Testis (tissue), 2 donors: ENCODE measurements at regions not wholly inside any gene's neighbourhood (a gene's known extent, or its start where the extent isn't known, plus 50 kb on each side); places are given as distances from the start of the nearest gene placed in this dataset.
A peak's percentile ranks its signal among the peaks of the same experiment; 100 is the strongest.

Source experiments
- DNase-seq: peaks from one replicate; pipeline ENCODE4 v3.0.0-alpha.2; 2019
- H3K27ac ChIP-seq, 2 donors: fragments of 200-600 bp; sonication (generic); one replicate each; pipeline ENCODE4 v1.5.1; 2019
- H3K27me3 ChIP-seq: fragments of 200-600 bp; sonication (generic); one replicate; pipeline ENCODE4 v1.5.1; 2019
- H3K36me3 ChIP-seq: fragments of 200-600 bp; sonication (generic); one replicate; pipeline ENCODE4 v1.5.1; 2017; ENCODE audit warnings: low read depth; ENCODE audit errors: missing control alignments
- H3K4me1 ChIP-seq: fragments of 200-600 bp; sonication (generic); one replicate; pipeline ENCODE4 v1.5.1; 2019
- H3K4me3 ChIP-seq, 2 donors: fragments of 200-600 bp; sonication (generic); one replicate each; pipeline ENCODE4 v1.5.1; 2017 to 2019
- H3K9me3 ChIP-seq: fragments of 200-600 bp; sonication (generic); one replicate; pipeline ENCODE4 v1.5.1; 2017
- CTCF ChIP-seq, 3 experiments: fragments of 450-650 bp in 2 of 3; fragments of 200-600 bp in 1 of 3; sonication (generic) in 1 of 3; IDR thresholded peaks; one replicate each; pipeline ENCODE4 v1.5.1; 2016 to 2019; ENCODE audit warnings: antibody characterized with exemption in 3 of 3, mild to moderate bottlenecking in 2 of 3, moderate library complexity in 1 of 3
- POLR2A ChIP-seq: fragments of 450-650 bp; IDR thresholded peaks from one replicate; pipeline ENCODE4 v1.6.1; 2017; ENCODE audit warnings: antibody characterized with exemption, mild to moderate bottlenecking, moderate library complexity
- WGBS, 2 donors: methylation state at CpG; one replicate each; pipeline ENCODE4 v1.1.5; 2018; 5-methylcytosine and 5-hydroxymethylcytosine counted together
- intact Hi-C: fragments of 100-400 bp; cut with DNase I; formaldehyde crosslinking; loops from one replicate; pipeline ENCODE4 v1.15.1; 2023; ENCODE audit warnings: low total_unique reads

GRCh38 chr3:124131580-124131979, 139.7 kb upstream of the ROPN1 start:
- WGBS, 2 donors: 85 to 88% methylated on average over 2 of the region's 2 CpGs
- no peaks in the 10 kb centered on the region for H3K36me3 ChIP-seq
- no peaks in the 10 kb centered on the region for H3K27me3 ChIP-seq
- no peak overlapping the region for H3K4me3 ChIP-seq
- H3K27ac ChIP-seq: no peak overlapping the region
- intact Hi-C loops: no loop called here
- peaks cover 12% of the 10 kb centered on the region for H3K4me1 ChIP-seq
- TF ChIP-seq POLR2A (no peak), CTCF (IDR thresholded peaks at IDR 0.05) (no peak)
- DNase-seq: no peak
- H3K9me3 ChIP-seq: no peaks in the 10 kb centered on the region

GRCh38 chr3:124132813-124133212, 140.9 kb upstream of the ROPN1 start:
- Histone ChIP-seq H3K4me3 (no peak overlapping the region), H3K36me3 (no peaks in the 10 kb centered on the region), H3K27ac (peak overlapping the region; percentile 7 to 55), H3K9me3 (no peaks in the 10 kb centered on the region), H3K27me3 (no peaks in the 10 kb centered on the region), H3K4me1 (peaks cover 12% of the 10 kb centered on the region)
- WGBS, 2 donors: 16 to 50% methylated on average over 2 of the region's 2 CpGs
- intact Hi-C loops: no loop called here
- TF ChIP-seq CTCF (IDR thresholded peaks at IDR 0.05): no peak
- TF ChIP-seq POLR2A: no peak
- DNase-seq: no peak

- H3K27me3 ChIP-seq: no peaks in the 10 kb centered on the region
- intact Hi-C loops: no loop called here
- peaks cover 12% of the 10 kb centered on the region for H3K4me1 ChIP-seq
- H3K9me3 ChIP-seq: no peaks in the 10 kb centered on the region
- H3K4me3 ChIP-seq: no peak overlapping the region
- WGBS, 2 donors: 58 to 59% methylated on average over 6 of the region's 6 CpGs
- TF ChIP-seq CTCF (IDR thresholded peaks at IDR 0.05): no peak
- no peak for TF ChIP-seq POLR2A
- peak overlapping the region; percentile 7 to 55 for H3K27ac ChIP-seq
- no peak for DNase-seq
- H3K36me3 ChIP-seq: no peaks in the 10 kb centered on the region
These were observed 141.5 kb upstream of the ROPN1 start for GRCh38 chr3:124133366-124133940.

- no peaks in the 10 kb centered on the region for H3K27me3 ChIP-seq
- TF ChIP-seq POLR2A (no peak), CTCF (IDR thresholded peaks at IDR 0.05) (no peak)
- intact Hi-C loops: no loop called here
These were observed 145.3 kb upstream of the ROPN1 start for GRCh38 chr3:124137216-124137615.

GRCh38 chr3:124138148-124138547, 146.2 kb upstream of the ROPN1 start:
- H3K9me3 ChIP-seq: no peaks in the 10 kb centered on the region
- H3K27ac ChIP-seq: no peak overlapping the region
- TF ChIP-seq CTCF (IDR thresholded peaks at IDR 0.05): no peak
- TF ChIP-seq POLR2A: no peak
- DNase-seq: no peak
- no peak overlapping the region for H3K4me3 ChIP-seq
- no peaks in the 10 kb centered on the region for H3K27me3 ChIP-seq
- no peaks in the 10 kb centered on the region for H3K36me3 ChIP-seq
- intact Hi-C loops: no loop called here
- peaks cover under 1% of the 10 kb centered on the region for H3K4me1 ChIP-seq

More at GRCh38 chr3:124137216-124137615, 145.3 kb upstream of the ROPN1 start:
- Histone ChIP-seq H3K36me3 (no peaks in the 10 kb centered on the region), H3K4me1 (peaks cover 10% of the 10 kb centered on the region), H3K27ac (no peak overlapping the region), H3K4me3 (no peak overlapping the region), H3K9me3 (no peaks in the 10 kb centered on the region)
- DNase-seq: no peak
